ENCODE measurements at regions not wholly inside any gene's neighbourhood (a gene's known extent, or its start where the extent isn't known, plus 50 kb on each side); places are given as distances from the start of the nearest gene placed in this dataset.

DNA sequence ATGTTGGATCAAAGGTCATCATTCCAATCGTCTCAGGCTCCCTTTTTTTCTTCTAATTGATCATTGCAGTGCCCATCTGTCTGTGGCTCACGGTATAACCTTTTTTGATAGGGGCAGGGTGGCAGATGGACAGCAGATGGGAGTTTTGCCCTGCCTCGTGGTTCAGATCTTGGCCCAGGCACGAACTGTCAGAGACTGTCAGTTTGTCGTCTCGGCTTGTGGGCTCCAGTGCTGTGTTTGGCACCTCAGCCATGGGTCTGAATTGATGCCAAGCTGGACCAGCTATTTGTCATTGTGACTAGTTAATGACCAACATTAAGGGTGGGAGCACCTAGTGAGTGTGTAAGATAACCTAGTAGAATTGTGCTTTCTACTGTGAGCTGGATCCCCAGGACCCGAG, 197.6 kb downstream of the PRL start:
- BruUV-seq (replicated peaks): no TSS peak
- no peak overlapping the region for H3K4me2 ChIP-seq (ENCODE audit: low read depth, low read length)

More for the DNA sequence above, 197.6 kb downstream of the PRL start:
- Histone ChIP-seq H3K56ac (ENCODE audit: extremely low read depth, insufficient read depth, low read length) (no peak overlapping the region), H4K5ac (ENCODE audit: low read depth, low read length) (peak overlapping the region; percentile 16), H2BK15ac (ENCODE audit: low read depth, low read length) (peak overlapping the region; percentile 79; the same call in 2 of the 3 replicates), H3K9me1 (ENCODE audit: insufficient read depth, low read length) (peaks cover 2% of the 10 kb centered on the region; the same call in 1 of the 2 replicates), H3K4ac (ENCODE audit: low read depth, low read length) (peak overlapping the region; percentile 61), H2BK5ac (ENCODE audit: low read depth, low read length, poor library complexity, severe bottlenecking) (peak overlapping the region; percentile 6), H4K91ac (ENCODE audit: insufficient read depth, low read depth, low read length) (peak overlapping the region; percentile 78), H2BK20ac (ENCODE audit: low read depth, low read length) (peak overlapping the region; percentile 51), H4K20me1 (ENCODE audit: insufficient read depth, low read length) (no peaks in the 10 kb centered on the region), H3K9me3 (ENCODE audit: control insufficient read depth, insufficient read depth, low read length) (no peaks in the 10 kb centered on the region), H3K4me1 (ENCODE audit: control insufficient read depth, insufficient read depth, low read length) (peaks cover 7% of the 10 kb centered on the region), H3K79me1 (ENCODE audit: low read depth in 1 of 2, low read length in 2 of 2) (0 out of 4 replicates have a peak, but pooled peaks cover 0 to 5% of the 10 kb centered on the region in 2 experiments), H3K27ac (ENCODE audit: insufficient read depth, low read length) (peak overlapping the region; percentile 57), H4K8ac (ENCODE audit: low read depth in 2 of 2, low read length in 2 of 2) (peak overlapping the region; percentile 57 to 59; a peak in 3 of 4 replicates), H3K4me3 (ENCODE audit: insufficient read depth, low read depth, low read length) (no peak overlapping the region), H2AFZ (replicated peaks; ENCODE audit: low read length, poor library complexity) (peak overlapping the region; percentile 48), H3K23ac (ENCODE audit: low read depth, low read length) (peak overlapping the region; percentile 12; the same call in 1 of the 2 replicates), H3K9ac (ENCODE audit: low read depth, low read length) (no peak overlapping the region), H3K18ac (ENCODE audit: low read depth, low read length) (peak overlapping the region; percentile 5), H2BK120ac (ENCODE audit: low read depth, low read length) (peak overlapping the region; percentile 59), H3K14ac (replicated peaks; ENCODE audit: low read depth, low read length) (peak overlapping the region; percentile 61), H2AK9ac (replicated peaks; ENCODE audit: low read depth, low read length, poor library complexity) (peak overlapping the region; percentile 12), H2AK5ac (ENCODE audit: low read depth, low read length) (peak overlapping the region; percentile 83; the same call in 1 of the 2 replicates), H3K27me3 (ENCODE audit: control insufficient read depth, insufficient read depth, low read length) (no peaks in the 10 kb centered on the region), H3K36me3 (ENCODE audit: control insufficient read depth, insufficient read depth, low read length) (no peaks in the 10 kb centered on the region)
- ChIA-PET CTCF (no interaction called here), POLR2A (ENCODE audit: unreplicated experiment) (no interaction called here)
- in situ Hi-C loops (cut with MboI; ENCODE audit: low sequenced_read_pairs): no loop called here
- WGBS, 2 experiments (ENCODE audit: extremely low coverage in 2 of 2, insufficient read length in 1 of 2): 38% methylated on average over 3 of the region's 7 CpGs; no CpG with 5 or more reads in 1 of the 2 experiments
- TF ChIP-seq MAFK (IDR thresholded peaks at IDR 0.05; ENCODE audit: low read depth, low read length) (no peak), BHLHE40 (IDR thresholded peaks at IDR 0.05; ENCODE audit: low read depth, low read length) (no peak), MXI1 (IDR thresholded peaks at IDR 0.05; ENCODE audit: borderline replicate concordance, low read depth, low read length) (no peak), USF2 (IDR thresholded peaks at IDR 0.05; ENCODE audit: low read depth, low read length) (no peak), SMC3 (IDR thresholded peaks at IDR 0.05; ENCODE audit: low read depth, low read length) (no peak), CTCF (conservative IDR thresholded peaks at IDR 0.05; ENCODE audit: low read depth, low read length) (no peak), CEBPB (IDR thresholded peaks at IDR 0.05; ENCODE audit: low read depth, low read length) (no peak), FOS (IDR thresholded peaks at IDR 0.05; ENCODE audit: low read depth, low read length) (no peak), CHD1 (IDR thresholded peaks at IDR 0.05; ENCODE audit: low read depth, low read length) (no peak), NFE2L2 (IDR thresholded peaks at IDR 0.05; ENCODE audit: low read depth, low read length) (no peak), MAZ (IDR thresholded peaks at IDR 0.05; ENCODE audit: borderline replicate concordance, low read depth, low read length) (no peak), POLR2A (IDR thresholded peaks at IDR 0.05; ENCODE audit: low read depth, low read length) (no peak), RCOR1 (IDR thresholded peaks at IDR 0.05; ENCODE audit: insufficient replicate concordance, low read length) (no peak), RFX5 (IDR thresholded peaks at IDR 0.05; ENCODE audit: low read depth, low read length) (no peak), RAD21 (IDR thresholded peaks at IDR 0.05; ENCODE audit: low read length) (no peak)
- TF ChIP-seq, protein P1, sequence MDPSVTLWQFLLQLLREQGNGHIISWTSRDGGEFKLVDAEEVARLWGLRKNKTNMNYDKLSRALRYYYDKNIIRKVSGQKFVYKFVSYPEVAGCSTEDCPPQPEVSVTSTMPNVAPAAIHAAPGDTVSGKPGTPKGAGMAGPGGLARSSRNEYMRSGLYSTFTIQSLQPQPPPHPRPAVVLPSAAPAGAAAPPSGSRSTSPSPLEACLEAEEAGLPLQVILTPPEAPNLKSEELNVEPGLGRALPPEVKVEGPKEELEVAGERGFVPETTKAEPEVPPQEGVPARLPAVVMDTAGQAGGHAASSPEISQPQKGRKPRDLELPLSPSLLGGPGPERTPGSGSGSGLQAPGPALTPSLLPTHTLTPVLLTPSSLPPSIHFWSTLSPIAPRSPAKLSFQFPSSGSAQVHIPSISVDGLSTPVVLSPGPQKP (IDR thresholded peaks at IDR 0.05; ENCODE audit: borderline replicate concordance, low read depth, low read length): no peak
- dilution Hi-C loops (cut with HindIII; ENCODE audit: low sequenced_read_pairs, unreplicated experiment): no loop called here
- ATAC-seq (ENCODE audit: low read depth) (peak; percentile 27; the same call in 1 of the 2 replicates), DNase-seq (no peak)
- intact Hi-C loops (cut with micrococcal nuclease): no loop called here
